SK-N-MC (cell line): ENCODE measurements at regions not wholly inside any gene's neighbourhood (a gene's known extent, or its start where the extent isn't known, plus 50 kb on each side); places are given as distances from the start of the nearest gene placed in this dataset.

ENCODE experiments used
- DNase-seq: peaks from one replicate; pipeline ENCODE4 v3.0.0-alpha.2; 2011; ENCODE audit warnings: low read depth, low spot score
- H3K27ac ChIP-seq: fragments of 200-600 bp; sonication (generic); 2 replicates; pipeline ENCODE4 v1.5.1; 2016; ENCODE audit warnings: mixed run types
- H3K36me3 ChIP-seq: fragments of 200-600 bp; sonication (generic); 2 replicates; pipeline ENCODE4 v1.6.1; 2017; ENCODE audit warnings: antibody characterized with exemption, low read length, mixed read lengths; ENCODE audit not compliant: insufficient read depth
- H3K4me3 ChIP-seq: fragments of 200-600 bp; sonication (generic); 2 replicates; pipeline ENCODE4 v1.5.1; 2016
- H3K9ac ChIP-seq: fragments of 200-600 bp; sonication (generic); 2 replicates; pipeline ENCODE4 v1.8.0; 2017; ENCODE audit warnings: mixed run types, mixed read lengths; ENCODE audit not compliant: insufficient read length
- H3K9me3 ChIP-seq: fragments of 200-600 bp; sonication (generic); 2 replicates; pipeline ENCODE4 v1.6.1; 2017; ENCODE audit warnings: low read depth, mild to moderate bottlenecking, antibody characterized with exemption, low read length, moderate library complexity, mixed read lengths
- EZH2 ChIP-seq: fragments of 200-600 bp; sonication (generic); IDR thresholded peaks from one replicate; pipeline ENCODE4 v1.6.1; 2017; ENCODE audit warnings: antibody characterized with exemption
- FOXP2 ChIP-seq: optimal IDR thresholded peaks from 2 replicates; pipeline ENCODE3; 2011; ENCODE audit warnings: mild to moderate bottlenecking, moderate library complexity; ENCODE audit not compliant: insufficient read depth; ENCODE audit errors: extremely low read length, control extremely low read depth
- POLR2AphosphoS5 ChIP-seq: IDR thresholded peaks from 2 replicates; pipeline ENCODE4 v1.6.1; 2012; ENCODE audit warnings: mild to moderate bottlenecking, low read depth, low read length, borderline replicate concordance

DNA sequence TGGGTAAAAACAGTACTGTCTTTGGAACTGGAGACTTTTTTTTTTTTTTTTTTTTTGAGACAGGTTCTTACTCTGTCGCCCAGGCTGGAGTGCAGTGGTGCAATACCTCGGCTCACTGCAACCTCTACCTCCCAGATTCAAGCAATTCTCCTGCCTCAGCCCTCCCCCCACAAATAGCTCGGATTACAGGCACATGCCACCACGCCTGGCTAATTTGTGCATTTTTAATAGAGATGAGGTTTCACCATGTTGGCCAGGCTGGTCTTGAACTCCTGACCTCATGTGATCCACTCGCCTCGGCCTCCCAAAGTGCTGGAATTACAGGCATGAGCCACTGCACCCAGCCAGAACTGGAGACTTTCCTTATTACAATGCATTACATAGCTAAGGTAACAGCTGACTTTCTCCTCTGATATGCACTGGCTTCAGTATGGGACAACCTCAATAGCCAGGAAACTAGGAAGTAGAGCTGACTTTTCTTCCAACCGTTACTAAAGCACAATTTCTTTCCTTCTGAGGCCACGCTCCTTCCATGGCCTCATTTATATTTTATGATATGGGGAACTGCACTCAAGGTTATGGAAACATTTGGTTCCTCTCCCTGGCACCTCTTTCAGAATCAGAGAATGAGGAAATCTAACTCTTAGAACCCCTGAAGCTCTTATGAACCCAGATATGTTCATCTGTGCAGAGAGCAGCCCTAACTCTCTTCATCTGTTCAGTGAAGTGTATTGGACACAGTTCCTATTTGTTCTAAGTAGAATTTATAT is 53.5 kb upstream of the FAM9B start:
- Histone ChIP-seq H3K9me3 (no peaks in the 10 kb centered on the region), H3K9ac (no peak overlapping the region), H3K4me3 (no peak overlapping the region), H3K36me3 (no peaks in the 10 kb centered on the region), H3K27ac (no peak overlapping the region)
- no peak for DNase-seq
- TF ChIP-seq EZH2 = no peak

DNA sequence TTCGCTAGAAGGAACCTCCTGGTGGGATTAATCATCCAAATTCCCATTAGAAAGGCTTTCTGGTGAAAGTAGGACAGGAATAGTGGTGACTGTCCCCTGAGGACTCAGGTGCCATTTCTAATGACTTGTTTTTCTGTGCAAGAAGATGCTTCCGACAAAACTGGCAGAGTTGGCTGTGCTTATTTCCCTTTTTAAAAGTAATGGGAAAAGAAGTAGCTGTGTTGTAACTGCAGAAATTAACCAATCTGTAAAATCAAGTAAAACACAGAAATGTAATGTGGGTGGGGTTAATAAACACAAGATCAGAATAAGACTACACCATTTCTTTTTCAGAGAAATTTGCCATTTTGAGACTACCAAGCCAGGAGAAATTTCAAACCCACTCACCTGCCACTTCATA is 55.0 kb upstream of the FAM9B start:
- TF ChIP-seq EZH2 (no peak), POLR2AphosphoS5 (no peak), FOXP2 (no peak)
- Histone ChIP-seq H3K27ac (no peak overlapping the region), H3K9me3 (no peaks in the 10 kb centered on the region), H3K36me3 (no peaks in the 10 kb centered on the region), H3K4me3 (no peak overlapping the region), H3K9ac (no peak overlapping the region)
- DNase-seq = no peak

DNA sequence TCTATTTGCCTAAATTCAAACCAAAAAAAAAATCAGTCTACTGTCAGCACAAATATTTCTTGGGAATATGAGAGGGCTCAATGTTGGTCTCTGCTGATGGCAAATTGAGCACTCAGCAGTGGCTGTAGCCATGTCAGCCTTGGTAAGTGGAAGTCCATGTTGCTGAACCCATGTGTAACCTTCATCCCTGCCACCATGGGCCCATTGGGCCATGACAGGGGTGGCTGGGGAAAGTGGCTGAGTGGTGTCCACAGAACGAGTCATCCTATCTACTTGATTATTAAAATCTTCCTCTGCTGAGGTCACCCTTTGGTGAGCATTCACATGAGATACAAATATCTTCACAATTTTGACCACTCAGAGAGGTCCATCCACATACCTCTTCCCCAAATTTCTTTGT is 56.8 kb upstream of the FAM9B start:
- no peaks in the 10 kb centered on the region for H3K36me3 ChIP-seq
- no peak overlapping the region for H3K27ac ChIP-seq
- H3K9me3 ChIP-seq = no peaks in the 10 kb centered on the region
- no peak for TF ChIP-seq EZH2
- no peak for TF ChIP-seq POLR2AphosphoS5
- no peak for TF ChIP-seq FOXP2
- no peak overlapping the region for H3K4me3 ChIP-seq
- no peak overlapping the region for H3K9ac ChIP-seq
- no peak for DNase-seq

DNA sequence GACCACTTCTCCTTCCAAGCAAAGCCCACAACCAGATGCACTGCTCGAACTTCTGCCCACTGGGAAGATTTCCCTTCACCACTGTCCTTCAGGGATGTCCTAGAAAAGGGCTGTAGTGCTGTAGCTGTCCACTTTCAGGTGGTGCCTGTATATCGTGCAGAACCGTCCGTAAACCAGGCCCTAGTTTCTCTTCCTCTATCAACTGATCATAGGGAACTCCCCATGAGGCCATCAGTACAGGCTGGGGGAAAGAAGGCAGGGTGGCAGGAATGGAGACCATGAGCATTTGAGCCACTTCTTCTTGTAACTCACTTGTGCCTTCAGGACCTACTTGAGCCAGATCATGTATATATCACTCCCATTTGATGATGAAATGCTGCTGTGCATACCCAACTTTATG is 57.3 kb upstream of the FAM9B start:
- DNase-seq = no peak
- Histone ChIP-seq H3K9ac (no peak overlapping the region), H3K36me3 (no peaks in the 10 kb centered on the region), H3K9me3 (no peaks in the 10 kb centered on the region), H3K27ac (no peak overlapping the region), H3K4me3 (no peak overlapping the region)
- TF ChIP-seq POLR2AphosphoS5 (no peak), EZH2 (no peak), FOXP2 (no peak)

DNA sequence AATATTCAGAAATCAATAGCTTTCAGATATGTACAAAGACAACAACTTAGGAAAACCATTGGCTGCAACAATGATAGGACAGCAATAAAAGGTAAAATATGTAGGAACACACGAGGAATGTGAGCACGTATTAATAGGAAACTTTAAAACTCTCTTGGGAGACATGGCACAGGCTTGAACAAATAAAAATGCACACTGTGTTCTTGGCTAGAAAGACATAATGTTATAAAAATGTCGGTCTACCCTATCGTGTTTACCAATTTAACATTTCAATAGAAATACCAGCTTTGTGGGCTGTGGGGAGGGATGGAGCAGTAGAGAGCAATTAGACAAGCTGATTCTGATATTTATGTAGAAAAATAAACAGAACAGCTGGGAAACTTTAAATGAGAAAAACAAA is 69.0 kb upstream of the FAM9B start:
- no peak for DNase-seq
- no peaks in the 10 kb centered on the region for H3K9me3 ChIP-seq
- TF ChIP-seq EZH2 = no peak
- TF ChIP-seq POLR2AphosphoS5 = no peak
- no peak for TF ChIP-seq FOXP2
- no peak overlapping the region for H3K9ac ChIP-seq
- H3K27ac ChIP-seq = no peak overlapping the region
- no peak overlapping the region for H3K4me3 ChIP-seq
- no peaks in the 10 kb centered on the region for H3K36me3 ChIP-seq

DNA sequence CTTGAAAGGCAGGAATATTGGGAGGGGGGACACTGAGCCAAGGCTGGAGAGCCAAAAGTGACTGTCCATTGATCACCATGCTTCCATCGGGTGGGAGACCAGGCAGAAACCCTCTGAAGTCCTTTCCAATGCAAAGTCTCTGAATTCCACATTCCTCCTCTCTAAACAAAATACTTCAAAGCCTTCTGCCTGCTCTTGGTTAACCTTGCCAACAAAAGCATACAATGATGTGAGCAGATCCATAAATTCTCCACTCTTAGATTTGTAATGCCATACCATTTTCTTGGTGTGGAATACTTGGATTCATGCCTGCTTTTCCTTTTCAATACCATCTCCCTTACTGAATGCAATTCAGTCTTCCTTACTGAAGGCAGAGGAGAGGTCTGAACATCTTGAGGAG is 74.1 kb upstream of the FAM9B start:
- Histone ChIP-seq H3K9me3 (no peaks in the 10 kb centered on the region), H3K4me3 (no peak overlapping the region), H3K27ac (no peak overlapping the region), H3K36me3 (no peaks in the 10 kb centered on the region), H3K9ac (no peak overlapping the region)
- TF ChIP-seq FOXP2 (no peak), POLR2AphosphoS5 (no peak), EZH2 (no peak)
- DNase-seq = no peak

DNA sequence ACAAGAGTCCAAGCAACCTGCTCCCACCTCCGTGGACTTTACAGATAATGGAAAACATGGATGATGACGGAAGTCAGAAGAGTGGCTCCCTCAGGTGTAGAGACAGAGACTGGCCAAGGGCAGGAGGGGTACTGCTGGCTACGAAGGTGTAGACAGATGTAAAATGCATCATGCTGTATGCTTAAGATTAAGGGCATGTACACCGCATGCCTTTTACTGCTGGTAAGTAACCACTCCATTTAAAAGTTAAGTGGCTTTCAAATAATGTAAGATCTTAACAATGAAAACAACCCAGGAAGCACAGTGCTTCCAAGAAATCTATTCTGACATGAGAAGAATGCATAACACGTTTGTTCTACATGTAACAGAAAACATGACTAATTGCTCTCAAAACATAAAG is 76.9 kb upstream of the FAM9B start:
- Histone ChIP-seq H3K36me3 (no peaks in the 10 kb centered on the region), H3K4me3 (no peak overlapping the region), H3K9me3 (no peaks in the 10 kb centered on the region), H3K27ac (no peak overlapping the region), H3K9ac (no peak overlapping the region)
- DNase-seq = no peak
- no peak for TF ChIP-seq FOXP2

DNA sequence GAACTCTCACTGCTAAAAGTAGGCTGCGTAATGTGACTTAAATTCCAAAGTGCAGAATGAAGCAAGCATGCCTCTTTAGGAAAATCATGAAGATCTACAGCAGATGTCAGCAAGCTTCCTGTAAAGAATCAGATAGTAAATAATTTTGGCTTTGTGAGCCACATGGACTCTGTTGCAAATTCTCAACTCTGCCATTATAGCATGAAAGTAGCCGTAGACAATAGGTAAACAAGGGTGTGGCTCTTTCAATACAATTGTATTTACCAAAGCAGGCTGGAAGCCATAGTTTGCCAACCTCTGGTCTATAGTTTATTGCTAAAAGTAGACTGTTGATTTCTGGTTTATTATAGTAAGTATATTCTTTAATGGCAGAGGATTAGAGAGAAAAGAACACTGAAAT is 80.3 kb upstream of the FAM9B start:
- Histone ChIP-seq H3K4me3 (no peak overlapping the region), H3K27ac (no peak overlapping the region), H3K9ac (no peak overlapping the region), H3K36me3 (no peaks in the 10 kb centered on the region), H3K9me3 (no peaks in the 10 kb centered on the region)
- TF ChIP-seq FOXP2 (no peak), EZH2 (no peak), POLR2AphosphoS5 (no peak)
- DNase-seq = no peak

DNA sequence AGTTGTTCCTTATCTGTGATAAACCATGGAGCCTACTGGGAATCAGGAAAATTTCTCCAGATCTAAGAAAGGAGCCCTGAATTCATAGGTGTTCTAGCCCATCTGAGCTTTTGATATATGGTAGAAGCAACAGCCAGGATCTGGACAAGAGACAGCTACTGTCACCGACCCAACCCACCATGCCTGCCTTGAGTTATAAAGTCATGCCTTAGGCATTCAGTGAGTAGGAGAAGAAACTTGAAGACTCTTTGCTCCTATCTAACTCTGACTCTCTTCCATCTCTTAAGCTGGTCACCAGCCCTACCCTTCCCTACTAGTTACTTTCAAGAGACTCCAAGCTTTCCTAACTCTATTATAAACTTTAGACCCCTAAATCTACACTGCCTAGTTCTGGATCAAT is 83.9 kb upstream of the FAM9B start:
- DNase-seq = no peak

More for the DNA sequence above, 83.9 kb upstream of the FAM9B start:
- H3K4me3 ChIP-seq = no peak overlapping the region
- no peak overlapping the region for H3K27ac ChIP-seq
- no peak for TF ChIP-seq POLR2AphosphoS5
- TF ChIP-seq FOXP2 = no peak
- no peak for TF ChIP-seq EZH2
- H3K9ac ChIP-seq = no peak overlapping the region
- no peaks in the 10 kb centered on the region for H3K36me3 ChIP-seq
- no peaks in the 10 kb centered on the region for H3K9me3 ChIP-seq
